Smooth muscle cell (in vitro differentiated cells): ENCODE measurements at regions not wholly inside any gene's neighbourhood (a gene's known extent, or its start where the extent isn't known, plus 50 kb on each side); places are given as distances from the start of the nearest gene placed in this dataset.

Source experiments
- DNase-seq: peaks from one replicate; lab custom pipeline; 2025; ENCODE audit not compliant: unreplicated experiment; lab: John Stamatoyannopoulos, UW
- H2AFZ ChIP-seq: fragments of 200-600 bp; sonication (generic); 2 replicates; pipeline ENCODE4 v1.6.0; 2016; ENCODE audit warnings: antibody characterized with exemption, low read depth, mild to moderate bottlenecking
- H3F3A ChIP-seq: fragments of 200-600 bp; sonication (generic); 2 replicates; pipeline ENCODE4 v1.6.0; 2017; ENCODE audit warnings: antibody characterized with exemption, low read depth
- H3K27ac ChIP-seq: fragments of 200-600 bp; sonication (generic); 2 replicates; pipeline ENCODE4 v1.5.1; 2016; ENCODE audit warnings: low read depth, mild to moderate bottlenecking
- H3K27me3 ChIP-seq: fragments of 200-600 bp; sonication (generic); 2 replicates; pipeline ENCODE4 v1.6.1; 2016; ENCODE audit warnings: low read depth, mild to moderate bottlenecking
- H3K36me3 ChIP-seq: fragments of 200-600 bp; sonication (generic); 2 replicates; pipeline ENCODE4 v1.5.1; 2016; ENCODE audit warnings: low read depth
- H3K4me1 ChIP-seq: fragments of 200-600 bp; sonication (generic); 2 replicates; pipeline ENCODE4 v1.5.1; 2016; ENCODE audit warnings: low read depth
- H3K4me2 ChIP-seq: fragments of 200-600 bp; sonication (generic); 2 replicates; pipeline ENCODE4 v1.6.0; 2016; ENCODE audit warnings: mild to moderate bottlenecking
- H3K4me3 ChIP-seq: fragments of 200-600 bp; sonication (generic); 2 replicates; pipeline ENCODE4 v1.5.1; 2016; ENCODE audit warnings: mild to moderate bottlenecking
- H3K79me2 ChIP-seq: fragments of 200-600 bp; sonication (generic); 2 replicates; pipeline ENCODE4 v1.6.0; 2016; ENCODE audit warnings: low read depth, mild to moderate bottlenecking
- H3K9ac ChIP-seq: fragments of 200-600 bp; sonication (generic); 2 replicates; pipeline ENCODE4 v1.6.0; 2016; ENCODE audit warnings: low read depth
- H3K9me3 ChIP-seq: fragments of 200-600 bp; sonication (generic); replicated peaks from 2 replicates; pipeline ENCODE4 v1.5.1; 2016; ENCODE audit warnings: low read depth
- H4K20me1 ChIP-seq: fragments of 200-600 bp; sonication (generic); 2 replicates; pipeline ENCODE4 v1.6.0; 2016; ENCODE audit warnings: low read depth
- CTCF ChIP-seq: fragments of 200-600 bp; sonication (generic); IDR thresholded peaks from 2 replicates; pipeline ENCODE4 v1.5.1; 2017; ENCODE audit warnings: borderline replicate concordance, mild to moderate bottlenecking, antibody characterized with exemption; ENCODE audit not compliant: insufficient read depth, poor library complexity, severe bottlenecking
- WGBS: methylation state at CpG from one replicate; pipeline ENCODE4 v1.1.7; 2016; ENCODE audit warnings: low lambda C conversion rate; 5-methylcytosine and 5-hydroxymethylcytosine counted together

- H3K79me2 ChIP-seq = no peaks in the 10 kb centered on the region
- no peak overlapping the region for H3K27ac ChIP-seq
- no peak overlapping the region for H3K9ac ChIP-seq
- H2AFZ ChIP-seq = no peak overlapping the region
- no peaks in the 10 kb centered on the region for H3K27me3 ChIP-seq
- DNase-seq = no peak
- H3F3A ChIP-seq = no peaks in the 10 kb centered on the region
- H4K20me1 ChIP-seq = no peaks in the 10 kb centered on the region
- no peaks in the 10 kb centered on the region for H3K9me3 ChIP-seq
- H3K4me2 ChIP-seq = no peak overlapping the region
- 92% methylated on average over 2 of the region's 2 CpGs for WGBS
- no peaks in the 10 kb centered on the region for H3K4me1 ChIP-seq
- TF ChIP-seq CTCF = no peak
- no peak overlapping the region for H3K4me3 ChIP-seq
- H3K36me3 ChIP-seq = no peaks in the 10 kb centered on the region
Observed at GRCh38 chr2:63778391-63778790, 63.3 kb upstream of the UGP2 start.

DNA sequence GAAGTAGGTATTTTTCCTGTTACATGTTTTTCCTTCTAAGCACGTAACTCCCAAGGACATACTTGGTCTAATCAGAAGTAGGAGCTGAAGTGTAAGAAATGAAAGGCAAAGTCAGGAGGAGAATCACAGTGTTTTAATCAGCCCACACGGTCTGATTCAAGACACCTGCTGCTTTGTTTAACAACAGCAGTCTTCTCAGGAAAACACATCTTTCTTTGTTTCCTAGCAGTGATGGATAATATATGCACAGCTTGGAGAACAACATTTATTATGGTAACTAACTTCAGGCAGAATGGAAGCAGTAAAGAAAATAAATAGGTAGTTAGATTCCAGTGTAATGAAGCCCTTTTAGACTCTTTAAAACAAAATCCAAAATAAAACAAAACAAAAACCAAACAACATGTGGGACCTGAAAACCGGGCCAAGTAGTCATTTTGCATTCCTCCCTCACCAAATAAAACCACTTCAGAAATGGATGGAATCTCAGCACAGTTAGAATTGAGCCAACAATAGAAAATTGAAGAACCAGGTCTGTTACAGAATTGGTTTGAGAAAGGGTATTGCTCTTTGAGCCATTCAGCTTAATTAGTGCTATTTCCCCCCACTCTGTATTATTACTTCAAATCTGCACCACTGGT is 61.1 kb upstream of the UGP2 start:
- Histone ChIP-seq H3K4me3 (no peak overlapping the region), H2AFZ (no peak overlapping the region), H3K79me2 (no peaks in the 10 kb centered on the region), H3K4me1 (peaks cover 3% of the 10 kb centered on the region), H3K9me3 (no peaks in the 10 kb centered on the region), H3K9ac (no peak overlapping the region), H3K27me3 (no peaks in the 10 kb centered on the region), H4K20me1 (no peaks in the 10 kb centered on the region), H3F3A (no peaks in the 10 kb centered on the region), H3K36me3 (no peaks in the 10 kb centered on the region), H3K27ac (no peak overlapping the region), H3K4me2 (no peak overlapping the region)
- 59% methylated on average over 3 of the region's 3 CpGs for WGBS
- no peak for TF ChIP-seq CTCF
- no peak for DNase-seq

- peaks cover 3% of the 10 kb centered on the region for H3K4me1 ChIP-seq
- no peaks in the 10 kb centered on the region for H3K27me3 ChIP-seq
- H3K79me2 ChIP-seq = no peaks in the 10 kb centered on the region
- no peaks in the 10 kb centered on the region for H3K36me3 ChIP-seq
- no peak overlapping the region for H3K4me2 ChIP-seq
- H3F3A ChIP-seq = no peaks in the 10 kb centered on the region
- H3K4me3 ChIP-seq = no peak overlapping the region
- H3K9ac ChIP-seq = no peak overlapping the region
- no peak overlapping the region for H3K27ac ChIP-seq
- no peak overlapping the region for H2AFZ ChIP-seq
- H4K20me1 ChIP-seq = no peaks in the 10 kb centered on the region
- H3K9me3 ChIP-seq = no peaks in the 10 kb centered on the region
- no peak for TF ChIP-seq CTCF
- DNase-seq = no peak
Observed at GRCh38 chr2:63784461-63784860, 57.2 kb upstream of the UGP2 start.

GRCh38 chr2:63785096-63785495 is 56.6 kb upstream of the UGP2 start:
- H3K9me3 ChIP-seq = no peaks in the 10 kb centered on the region
- H3K79me2 ChIP-seq = no peaks in the 10 kb centered on the region
- WGBS = 33% methylated on average over 1 of the region's 1 CpG
- TF ChIP-seq CTCF = no peak
- DNase-seq = no peak
- peaks cover 3% of the 10 kb centered on the region for H3K4me1 ChIP-seq
- H3K36me3 ChIP-seq = no peaks in the 10 kb centered on the region
- H3K27ac ChIP-seq = no peak overlapping the region
- no peak overlapping the region for H3K9ac ChIP-seq
- H3K4me2 ChIP-seq = no peak overlapping the region
- no peak overlapping the region for H3K4me3 ChIP-seq
- no peak overlapping the region for H2AFZ ChIP-seq
- H4K20me1 ChIP-seq = no peaks in the 10 kb centered on the region
- no peaks in the 10 kb centered on the region for H3K27me3 ChIP-seq
- H3F3A ChIP-seq = no peaks in the 10 kb centered on the region
